A673 (cell line): ENCODE measurements at regions not wholly inside any gene's neighbourhood (a gene's known extent, or its start where the extent isn't known, plus 50 kb on each side); places are given as distances from the start of the nearest gene placed in this dataset.
"Not testable (repeated sequence)": the region's sequence is repeated elsewhere in the genome, so short reads cannot be mapped to it uniquely, and the experiment has no call there.

ENCODE experiments used
- CTCF ChIP-seq: fragments of 300-800, 200-600 bp; sonication (generic); conservative IDR thresholded peaks from 2 replicates; pipeline ENCODE4 v1.5.1; 2017; ENCODE audit warnings: low read depth, mild to moderate bottlenecking, antibody characterized with exemption, low read length, moderate library complexity, mixed read lengths
- EZH2 ChIP-seq: fragments of 200-600 bp; sonication (generic); IDR thresholded peaks from 2 replicates; pipeline ENCODE4 v1.6.1; 2017; ENCODE audit warnings: borderline replicate concordance, low read depth, mild to moderate bottlenecking, mixed read lengths, antibody characterized with exemption, low read length; ENCODE audit not compliant: poor library complexity, severe bottlenecking

GRCh38 chrX:472275-472674 lies 85.6 kb upstream of the PPP2R3B start:
- TF ChIP-seq CTCF, EZH2: not testable (repeated sequence)
